ENCODE measurements at regions not wholly inside any gene's neighbourhood (a gene's known extent, or its start where the extent isn't known, plus 50 kb on each side); places are given as distances from the start of the nearest gene placed in this dataset.

GRCh38 chr9:129396365-129396708, 218.3 kb upstream of the IER5L start:
- Histone ChIP-seq H3K9me2 (ENCODE audit: insufficient read depth) (no peaks in the 10 kb centered on the region), H3K4me2 (no peak overlapping the region), H3K79me2 (ENCODE audit: low read depth) (no peaks in the 10 kb centered on the region), H3K4me3 (no peak overlapping the region), H3K9me3 (ENCODE audit: insufficient read depth, low read depth) (no peaks in the 10 kb centered on the region), H2AFZ (no peak overlapping the region), H3K4me1 (replicated peaks; ENCODE audit: insufficient read depth) (no peaks in the 10 kb centered on the region), H3F3A (ENCODE audit: insufficient read depth, low read depth) (no peaks in the 10 kb centered on the region), H3K27ac (no peak overlapping the region), H4K20me1 (ENCODE audit: insufficient read depth) (no peaks in the 10 kb centered on the region), H3K27me3 (ENCODE audit: insufficient read depth, low read depth) (no peaks in the 10 kb centered on the region), H3K36me3 (ENCODE audit: low read depth) (no peaks in the 10 kb centered on the region)
- intact Hi-C loops (cut with micrococcal nuclease; ENCODE audit: unreplicated experiment): no loop called here
- ChIA-PET CTCF (no interaction called here), POLR2A (ENCODE audit: unreplicated experiment) (no interaction called here)
- no TSS peak for BruUV-seq (replicated peaks)
- DNase-seq: no peak
- TF ChIP-seq EZH2 (IDR thresholded peaks at IDR 0.05; ENCODE audit: low read depth) (no peak), CTCF (conservative IDR thresholded peaks at IDR 0.05) (no peak)

- CTCF ChIA-PET: no interaction called here
- Histone ChIP-seq H3F3A (ENCODE audit: insufficient read depth, low read depth) (no peaks in the 10 kb centered on the region), H3K4me2 (no peak overlapping the region), H3K4me1 (replicated peaks; ENCODE audit: insufficient read depth) (no peaks in the 10 kb centered on the region), H3K27me3 (ENCODE audit: insufficient read depth, low read depth) (no peaks in the 10 kb centered on the region), H3K27ac (no peak overlapping the region), H3K36me3 (ENCODE audit: low read depth) (no peaks in the 10 kb centered on the region), H3K9me2 (ENCODE audit: insufficient read depth) (no peaks in the 10 kb centered on the region), H2AFZ (no peak overlapping the region), H3K9me3 (ENCODE audit: insufficient read depth, low read depth) (no peaks in the 10 kb centered on the region), H3K4me3 (no peak overlapping the region), H4K20me1 (ENCODE audit: insufficient read depth) (no peaks in the 10 kb centered on the region), H3K79me2 (ENCODE audit: low read depth) (no peaks in the 10 kb centered on the region)
- TF ChIP-seq EZH2 (IDR thresholded peaks at IDR 0.05; ENCODE audit: low read depth): no peak
- TF ChIP-seq CTCF (conservative IDR thresholded peaks at IDR 0.05): no peak
- POLR2A ChIA-PET (ENCODE audit: unreplicated experiment): no interaction called here
- intact Hi-C loops (cut with micrococcal nuclease; ENCODE audit: unreplicated experiment): no loop called here
- BruUV-seq (replicated peaks): no TSS peak
- no peak for DNase-seq
Measured at GRCh38 chr9:129395633-129396364, 217.7 kb upstream of the IER5L start.

GRCh38 chr9:129394886-129395279, 216.8 kb upstream of the IER5L start:
- no peak for DNase-seq
- BruUV-seq (replicated peaks): no TSS peak
- Histone ChIP-seq H3K27me3 (ENCODE audit: insufficient read depth, low read depth) (no peaks in the 10 kb centered on the region), H3F3A (ENCODE audit: insufficient read depth, low read depth) (no peaks in the 10 kb centered on the region), H3K27ac (no peak overlapping the region), H3K4me1 (replicated peaks; ENCODE audit: insufficient read depth) (no peaks in the 10 kb centered on the region), H4K20me1 (ENCODE audit: insufficient read depth) (no peaks in the 10 kb centered on the region), H3K4me2 (no peak overlapping the region), H2AFZ (no peak overlapping the region), H3K9me3 (ENCODE audit: insufficient read depth, low read depth) (no peaks in the 10 kb centered on the region), H3K9me2 (ENCODE audit: insufficient read depth) (no peaks in the 10 kb centered on the region), H3K36me3 (ENCODE audit: low read depth) (no peaks in the 10 kb centered on the region), H3K79me2 (ENCODE audit: low read depth) (no peaks in the 10 kb centered on the region), H3K4me3 (no peak overlapping the region)
- TF ChIP-seq CTCF (conservative IDR thresholded peaks at IDR 0.05) (no peak), EZH2 (IDR thresholded peaks at IDR 0.05; ENCODE audit: low read depth) (no peak)
- POLR2A ChIA-PET (ENCODE audit: unreplicated experiment): no interaction called here
- CTCF ChIA-PET: no interaction called here
- intact Hi-C loops (cut with micrococcal nuclease; ENCODE audit: unreplicated experiment): no loop called here
